C4-2B (cell line): ENCODE measurements at regions not wholly inside any gene's neighbourhood (a gene's known extent, or its start where the extent isn't known, plus 50 kb on each side); places are given as distances from the start of the nearest gene placed in this dataset.

Source experiments
- CTCF ChIP-seq: fragments of 450-650 bp; conservative IDR thresholded peaks from 2 replicates; pipeline ENCODE4 v1.5.1; 2017; ENCODE audit warnings: mild to moderate bottlenecking
- ZFX ChIP-seq: fragments of 450-650 bp; IDR thresholded peaks from 2 replicates; pipeline ENCODE4 v1.6.1; 2017

DNA sequence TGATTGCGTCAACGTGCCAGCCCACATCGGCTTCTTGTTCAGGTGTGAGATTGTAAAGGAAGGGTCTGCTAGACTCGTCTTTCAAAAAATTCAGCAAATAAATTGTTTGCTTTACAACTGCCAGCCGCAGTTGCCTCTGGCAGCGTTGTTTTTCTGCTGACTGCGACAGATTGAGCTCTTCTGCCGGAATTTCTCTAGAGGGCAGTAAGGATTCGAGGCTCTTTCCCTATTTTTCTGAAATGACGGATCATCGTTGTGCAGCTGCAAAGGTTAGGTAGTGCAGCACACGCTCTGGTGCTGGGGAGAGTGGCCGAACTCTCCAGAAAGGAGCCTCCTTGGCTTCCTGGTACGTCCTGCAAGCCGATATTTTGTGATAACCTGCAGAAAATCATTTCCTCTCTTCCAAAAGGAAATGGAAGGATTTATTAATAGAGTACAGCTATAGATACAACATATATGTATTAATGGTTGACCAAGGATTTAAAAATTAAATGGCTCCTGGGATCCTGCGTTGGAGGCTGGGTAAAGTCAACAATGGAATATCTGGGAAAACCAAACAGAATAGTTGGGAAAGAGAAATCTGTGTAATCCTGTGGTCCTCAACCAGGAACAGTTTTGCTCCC lies 121.9 kb upstream of the ZFP64 start:
- TF ChIP-seq CTCF (peak; percentile 82), ZFX (no peak)
